ENCODE measurements at regions not wholly inside any gene's neighbourhood (a gene's known extent, or its start where the extent isn't known, plus 50 kb on each side); places are given as distances from the start of the nearest gene placed in this dataset.

DNA sequence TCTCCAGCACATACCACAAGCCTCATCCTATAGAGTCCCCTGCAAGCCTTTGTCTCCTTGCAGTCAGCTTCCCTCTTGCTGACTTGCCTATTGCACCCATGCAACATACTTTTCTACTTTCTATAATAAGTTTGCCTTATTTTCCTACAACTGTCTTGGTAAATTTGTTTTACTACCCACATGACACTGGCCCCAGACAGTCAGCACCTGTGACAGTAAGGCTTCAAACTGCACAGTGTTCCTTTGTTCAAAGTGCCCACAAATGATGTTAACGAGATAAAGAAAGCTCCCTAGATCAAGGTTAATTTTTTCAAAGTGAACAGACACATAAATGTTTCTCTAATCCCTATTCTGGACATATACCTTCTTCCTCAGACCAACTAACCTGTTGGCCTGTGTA lies 529.1 kb upstream of the PCDH10 start:
- DNase-seq (ENCODE audit: low read depth): no peak
- TF ChIP-seq, protein P1, sequence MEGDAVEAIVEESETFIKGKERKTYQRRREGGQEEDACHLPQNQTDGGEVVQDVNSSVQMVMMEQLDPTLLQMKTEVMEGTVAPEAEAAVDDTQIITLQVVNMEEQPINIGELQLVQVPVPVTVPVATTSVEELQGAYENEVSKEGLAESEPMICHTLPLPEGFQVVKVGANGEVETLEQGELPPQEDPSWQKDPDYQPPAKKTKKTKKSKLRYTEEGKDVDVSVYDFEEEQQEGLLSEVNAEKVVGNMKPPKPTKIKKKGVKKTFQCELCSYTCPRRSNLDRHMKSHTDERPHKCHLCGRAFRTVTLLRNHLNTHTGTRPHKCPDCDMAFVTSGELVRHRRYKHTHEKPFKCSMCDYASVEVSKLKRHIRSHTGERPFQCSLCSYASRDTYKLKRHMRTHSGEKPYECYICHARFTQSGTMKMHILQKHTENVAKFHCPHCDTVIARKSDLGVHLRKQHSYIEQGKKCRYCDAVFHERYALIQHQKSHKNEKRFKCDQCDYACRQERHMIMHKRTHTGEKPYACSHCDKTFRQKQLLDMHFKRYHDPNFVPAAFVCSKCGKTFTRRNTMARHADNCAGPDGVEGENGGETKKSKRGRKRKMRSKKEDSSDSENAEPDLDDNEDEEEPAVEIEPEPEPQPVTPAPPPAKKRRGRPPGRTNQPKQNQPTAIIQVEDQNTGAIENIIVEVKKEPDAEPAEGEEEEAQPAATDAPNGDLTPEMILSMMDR (IDR thresholded peaks at IDR 0.05; ENCODE audit: insufficient read depth, low read depth, low read length, missing control alignments): no peak
- H3K4me3 ChIP-seq (ENCODE audit: low read depth, low read length): no peak overlapping the region

DNA sequence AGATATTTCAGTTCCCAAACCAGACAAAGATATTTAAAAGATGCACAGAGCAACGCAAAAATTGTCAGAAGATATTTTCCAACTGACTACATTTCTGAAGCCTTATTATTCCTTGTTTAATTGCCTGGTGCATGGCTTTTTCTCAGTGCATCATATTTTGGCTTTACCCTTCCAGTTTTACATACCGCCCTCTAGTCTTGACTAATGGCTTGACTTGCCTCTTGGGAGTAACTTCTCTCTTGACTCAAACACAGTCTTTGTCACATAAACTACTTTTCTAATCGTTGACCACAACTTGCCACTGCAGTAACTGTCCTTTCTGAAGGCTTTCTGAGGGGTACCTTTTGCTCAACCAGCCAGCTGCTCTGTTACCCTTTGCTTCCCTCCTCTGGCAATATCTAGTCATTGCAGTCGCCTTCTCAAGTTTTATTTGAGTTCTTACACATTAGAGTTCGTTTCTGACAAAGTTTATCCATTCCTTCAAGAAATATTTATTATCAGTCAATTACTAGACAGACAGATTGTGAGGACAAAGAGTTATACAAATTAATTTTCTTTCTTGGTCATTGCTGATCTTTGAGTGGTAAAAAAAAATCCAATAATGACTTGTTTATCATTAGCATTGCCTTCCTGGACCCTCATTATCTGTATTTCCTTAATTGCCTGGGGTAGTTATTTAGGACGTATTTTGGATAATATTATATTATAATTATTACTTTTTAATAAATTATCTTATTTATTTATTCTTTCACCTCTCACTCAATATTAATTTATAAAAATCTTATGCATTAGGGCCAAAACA lies 506.9 kb upstream of the PCDH10 start:
- DNase-seq (ENCODE audit: low read depth): peak; percentile 29

DNA sequence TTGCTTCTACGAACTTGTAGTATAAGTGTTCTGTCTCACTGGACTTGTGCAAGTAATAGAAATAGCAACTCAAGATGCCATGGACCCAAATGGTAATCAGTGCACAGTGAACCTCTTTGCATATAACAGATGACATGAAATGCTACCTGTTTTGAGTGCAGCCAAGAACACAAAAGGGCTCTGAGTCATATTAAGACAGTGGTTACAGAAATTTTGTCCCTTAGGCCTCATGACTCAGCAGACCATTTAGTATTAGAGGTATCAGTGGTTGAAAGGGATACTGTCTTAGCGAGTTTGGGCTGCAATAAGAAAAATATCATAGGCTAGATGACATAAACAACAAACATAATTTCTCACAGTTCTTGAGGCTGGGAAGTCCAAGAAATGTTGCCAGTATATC lies 502.9 kb upstream of the PCDH10 start:
- peak; percentile 20 for DNase-seq (ENCODE audit: low read depth)
- no peak overlapping the region for H3K4me3 ChIP-seq (ENCODE audit: low read depth, low read length)
- TF ChIP-seq, protein P1 (IDR thresholded peaks at IDR 0.05; ENCODE audit: insufficient read depth, low read depth, low read length, missing control alignments): no peak

More for the DNA sequence above, 506.9 kb upstream of the PCDH10 start:
- no peak overlapping the region for H3K4me3 ChIP-seq (ENCODE audit: low read depth, low read length)
- TF ChIP-seq, protein P1 (IDR thresholded peaks at IDR 0.05; ENCODE audit: insufficient read depth, low read depth, low read length, missing control alignments): peak; percentile 59

DNA sequence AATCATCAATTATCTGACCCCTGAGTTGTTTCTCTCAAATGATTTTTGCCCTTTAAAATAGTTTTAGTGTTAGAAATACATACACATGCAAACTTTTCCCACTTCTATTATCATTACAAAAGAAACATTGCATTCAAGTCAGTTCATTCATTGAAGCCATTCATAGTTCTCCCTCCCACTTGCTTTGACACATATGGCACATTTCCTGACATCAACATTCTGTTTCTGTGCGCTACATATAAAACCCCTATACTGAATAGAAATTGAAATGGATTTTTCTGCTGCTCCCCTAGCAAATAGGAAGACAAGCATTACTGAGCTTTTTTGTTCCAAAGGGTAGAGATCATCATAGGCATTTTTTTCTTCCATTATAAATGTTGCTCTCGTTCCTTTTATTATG lies 497.9 kb upstream of the PCDH10 start:
- TF ChIP-seq, protein P1 (IDR thresholded peaks at IDR 0.05; ENCODE audit: insufficient read depth, low read depth, low read length, missing control alignments): no peak
- H3K4me3 ChIP-seq (ENCODE audit: low read depth, low read length): no peak overlapping the region
- DNase-seq (ENCODE audit: low read depth): no peak

DNA sequence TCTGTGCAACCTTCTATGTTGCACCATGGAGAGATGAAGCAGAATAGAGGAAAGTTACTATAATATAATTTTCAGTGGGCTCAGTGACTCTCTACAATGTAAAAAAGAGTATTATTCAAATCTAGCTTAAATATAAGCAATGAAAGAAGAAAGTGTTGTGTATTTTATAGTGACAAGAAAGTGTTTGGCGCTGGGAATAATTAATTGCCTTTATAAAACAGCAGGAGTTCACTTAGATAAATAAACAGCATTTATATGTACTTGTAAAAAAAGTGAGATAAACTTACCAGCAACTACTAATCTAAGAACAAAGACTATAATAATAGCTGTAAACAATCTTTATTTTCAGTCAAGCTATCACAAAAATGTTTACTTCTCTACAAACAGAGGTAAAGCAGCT lies 488.9 kb upstream of the PCDH10 start:
- H3K4me3 ChIP-seq (ENCODE audit: low read depth, low read length): no peak overlapping the region
- no peak for DNase-seq (ENCODE audit: low read depth)
- TF ChIP-seq, protein P1 (IDR thresholded peaks at IDR 0.05; ENCODE audit: insufficient read depth, low read depth, low read length, missing control alignments): no peak

DNA sequence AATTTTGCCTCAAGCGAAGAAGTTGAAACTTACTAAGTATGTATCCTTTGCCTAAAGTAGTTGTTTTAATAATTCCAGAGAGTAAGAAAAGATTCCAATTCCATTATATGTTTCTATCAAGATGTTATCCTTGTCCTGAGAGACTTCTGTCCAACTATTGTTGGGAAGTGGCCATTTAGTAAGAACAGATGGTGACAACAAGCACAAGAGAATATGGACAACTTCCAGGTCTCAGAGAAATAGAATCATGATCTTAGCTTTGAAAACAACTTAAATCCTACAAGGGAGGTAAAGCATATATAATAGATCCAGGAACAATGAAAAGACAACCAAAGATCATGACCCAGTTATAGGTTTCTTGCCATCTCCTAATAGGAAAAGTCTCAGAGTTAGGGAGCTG lies 486.6 kb upstream of the PCDH10 start:
- H3K4me3 ChIP-seq (ENCODE audit: low read depth, low read length): no peak overlapping the region
- no peak for DNase-seq (ENCODE audit: low read depth)
- TF ChIP-seq, protein P1 (IDR thresholded peaks at IDR 0.05; ENCODE audit: insufficient read depth, low read depth, low read length, missing control alignments): no peak

DNA sequence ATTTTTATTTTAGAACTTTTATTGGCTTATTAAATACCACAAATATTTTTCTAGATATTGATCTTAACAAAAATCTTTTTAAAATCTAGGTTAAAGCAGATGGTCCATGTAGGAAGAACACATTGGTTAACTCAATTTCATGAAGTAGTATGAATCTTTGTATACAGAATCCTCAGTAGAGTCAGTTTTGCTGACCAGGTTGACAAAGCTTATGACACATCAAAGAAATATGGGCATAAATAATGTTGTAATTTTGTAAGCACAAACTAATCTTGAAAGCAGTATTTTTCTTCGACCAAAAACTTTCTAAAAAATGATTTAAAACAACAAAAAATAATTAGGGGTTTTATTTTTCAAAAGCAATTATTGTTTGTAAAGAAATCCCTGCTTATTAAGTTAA lies 479.3 kb upstream of the PCDH10 start:
- no peak overlapping the region for H3K4me3 ChIP-seq (ENCODE audit: low read depth, low read length)
- no peak for DNase-seq (ENCODE audit: low read depth)
- TF ChIP-seq, protein P1 (IDR thresholded peaks at IDR 0.05; ENCODE audit: insufficient read depth, low read depth, low read length, missing control alignments): no peak

Measured in GM12865 (cell line).